ENCODE measurements at regions not wholly inside any gene's neighbourhood (a gene's known extent, or its start where the extent isn't known, plus 50 kb on each side); places are given as distances from the start of the nearest gene placed in this dataset.

GRCh38 chr13:109483284-109483683, 303.1 kb downstream of the IRS2 start:
- BruUV-seq (replicated peaks): no TSS peak

More at GRCh38 chr13:109483284-109483683, 303.1 kb downstream of the IRS2 start:
- POLR2A ChIA-PET: no interaction called here
- DNase-seq (ENCODE audit: low read depth, low spot score) (no peak), FAIRE-seq (no peak), ATAC-seq (no peak)
- Histone ChIP-seq H3K27ac (ENCODE audit: control insufficient read depth, insufficient read depth) (no peak overlapping the region), H3K79me2 (ENCODE audit: control insufficient read depth, insufficient read depth, low read length) (no peaks in the 10 kb centered on the region), H4K20me1 (ENCODE audit: control insufficient read depth, insufficient read depth) (no peaks in the 10 kb centered on the region), H3K27me3 (replicated peaks in 1 of 2; ENCODE audit: control insufficient read depth in 2 of 2, insufficient read depth in 2 of 2, low read length in 1 of 2) (no peaks in the 10 kb centered on the region), H3K4me3 (no peak overlapping the region), H3K4me2 (ENCODE audit: control insufficient read depth, insufficient read depth) (no peak overlapping the region), H2AFZ (ENCODE audit: control insufficient read depth, low read depth, low read length) (no peak overlapping the region), H3K4me1 (ENCODE audit: control insufficient read depth, insufficient read depth, low read length) (no peaks in the 10 kb centered on the region), H3K36me3 (ENCODE audit: control insufficient read depth in 2 of 2, insufficient read depth in 2 of 2, low read length in 1 of 2) (no peaks in the 10 kb centered on the region), H3K9ac (ENCODE audit: control insufficient read depth, insufficient read depth, low read length) (no peak overlapping the region), H3K9me3 (replicated peaks; ENCODE audit: control insufficient read depth, insufficient read depth, low read length) (no peaks in the 10 kb centered on the region)
- TF ChIP-seq SMAD1 (IDR thresholded peaks at IDR 0.05; ENCODE audit: low read depth, partially characterized antibody): no peak
- no peak for TF ChIP-seq NKRF (conservative IDR thresholded peaks at IDR 0.05)
- no peak for TF ChIP-seq MAX (IDR thresholded peaks at IDR 0.05; ENCODE audit: low read depth, low read length)
- no peak for TF ChIP-seq KDM1A (IDR thresholded peaks at IDR 0.05; ENCODE audit: borderline replicate concordance)
- no peak for TF ChIP-seq SMAD5 (IDR thresholded peaks at IDR 0.05; ENCODE audit: low read depth)
- no peak for TF ChIP-seq POLR2AphosphoS2 (IDR thresholded peaks at IDR 0.05; ENCODE audit: low read depth, low read length)
- TF ChIP-seq BRCA1 (IDR thresholded peaks at IDR 0.05; ENCODE audit: low read depth, low read length): no peak
- no peak for TF ChIP-seq BACH1 (IDR thresholded peaks at IDR 0.05; ENCODE audit: borderline replicate concordance)
- no peak for TF ChIP-seq ZNF274 (IDR thresholded peaks at IDR 0.05; ENCODE audit: insufficient read depth, insufficient read length)
- no peak for TF ChIP-seq NFXL1 (IDR thresholded peaks at IDR 0.05; ENCODE audit: borderline replicate concordance)
- TF ChIP-seq CTCF (IDR thresholded peaks at IDR 0.05 in 2 of 3, conservative IDR thresholded peaks at IDR 0.05 in 1 of 3; ENCODE audit: control insufficient read depth in 2 of 3, extremely low read depth in 1 of 3, insufficient read depth in 1 of 3, low read depth in 3 of 3, low read length in 3 of 3): no peak
- intact Hi-C loops (cut with micrococcal nuclease; ENCODE audit: unreplicated experiment) (loop anchor here (10.0 kb wide), 1 partner anchor 338 kb away; no protein-coding TSS in a partner anchor), in situ Hi-C loops (cut with MboI) (no loop called here)
- SMC1A ChIA-PET (ENCODE audit: uncharacterized antibody, unreplicated experiment): interaction anchor here (1.3 kb wide), 1 partner anchor 27 kb away, joined by 3 read pairs; no protein-coding TSS in a partner anchor
- CTCF ChIA-PET: interaction anchor here (1.2 kb wide), 1 partner anchor 338 kb away, joined by 3 read pairs; no protein-coding TSS in a partner anchor
- WGBS (ENCODE audit: insufficient coverage, insufficient replicate concordance, low lambda C conversion rate, missing lambda C conversion rate): 8% methylated on average over 5 of the region's 5 CpGs
- RAD21 ChIA-PET (ENCODE audit: unreplicated experiment): no interaction called here

Measured in GM12878 (cell line).